H1 (cell line): ENCODE measurements at regions not wholly inside any gene's neighbourhood (a gene's known extent, or its start where the extent isn't known, plus 50 kb on each side); places are given as distances from the start of the nearest gene placed in this dataset.

Experiments
- BCL11A ChIP-seq, 2 experiments: IDR thresholded peaks; one replicate each; pipeline ENCODE4 v1.6.1; 2011; ENCODE audit warnings: low read depth in 2 of 2, low read length in 2 of 2, mild to moderate bottlenecking in 2 of 2
- CBX5 ChIP-seq: fragments of 300-800, 300-1000 bp; sonication (generic); IDR thresholded peaks from 2 replicates; pipeline ENCODE4 v1.7.1; 2016; ENCODE audit warnings: antibody characterized with exemption, low read length, low read depth
- CREB1 ChIP-seq: IDR thresholded peaks from 2 replicates; pipeline ENCODE4 v1.6.1; 2012; ENCODE audit warnings: inconsistent platforms
- EZH2 ChIP-seq: fragments of 200-600 bp; sonication (generic); IDR thresholded peaks from 2 replicates; pipeline ENCODE4 v1.7.1; 2012; ENCODE audit warnings: low read depth, mild to moderate bottlenecking, moderate library complexity, low read length, inconsistent platforms; ENCODE audit not compliant: severe bottlenecking
- GABPA ChIP-seq: IDR thresholded peaks from 2 replicates; pipeline ENCODE4 v1.6.1; 2011; ENCODE audit warnings: mild to moderate bottlenecking, low read length, moderate library complexity, borderline replicate concordance; ENCODE audit not compliant: insufficient read depth
- HDAC6 ChIP-seq: IDR thresholded peaks from one replicate; pipeline ENCODE4 v1.7.1; 2012; ENCODE audit warnings: low read depth, mild to moderate bottlenecking, inconsistent platforms, low read length, moderate library complexity
- JUN ChIP-seq: IDR thresholded peaks from 2 replicates; pipeline ENCODE4 v1.6.1; 2011; ENCODE audit warnings: low read depth, mild to moderate bottlenecking, improper control_type of control experiment, low read length
- POLR2AphosphoS5 ChIP-seq: IDR thresholded peaks from 2 replicates; pipeline ENCODE4 v1.6.1; 2011; ENCODE audit warnings: low read depth, low read length
- POU5F1 ChIP-seq: IDR thresholded peaks from 2 replicates; pipeline ENCODE4 v1.6.1; 2011; ENCODE audit warnings: low read depth, mild to moderate bottlenecking, low read length, moderate library complexity
- TAF1 ChIP-seq: IDR thresholded peaks from 2 replicates; pipeline ENCODE4 v1.6.1; 2011; ENCODE audit warnings: mild to moderate bottlenecking, low read depth, low read length
- TF ChIP-seq, protein P1 (sequence below), 3 experiments: IDR thresholded peaks; 1 replicate in 2 of 3; 2 replicates in 1 of 3; pipeline versions ENCODE4 v1.5.1 to v1.6.1; 2011; ENCODE audit warnings: low read length in 3 of 3, mild to moderate bottlenecking in 3 of 3, inconsistent platforms in 2 of 3, low read depth in 1 of 3, moderate library complexity in 1 of 3; ENCODE audit not compliant: insufficient read depth in 1 of 3; ENCODE audit errors: control extremely low read depth in 1 of 3
- TF ChIP-seq, protein P2 (sequence below): IDR thresholded peaks from 2 replicates; pipeline ENCODE4 v1.6.1; 2012; ENCODE audit warnings: low read length, inconsistent platforms

DNA sequence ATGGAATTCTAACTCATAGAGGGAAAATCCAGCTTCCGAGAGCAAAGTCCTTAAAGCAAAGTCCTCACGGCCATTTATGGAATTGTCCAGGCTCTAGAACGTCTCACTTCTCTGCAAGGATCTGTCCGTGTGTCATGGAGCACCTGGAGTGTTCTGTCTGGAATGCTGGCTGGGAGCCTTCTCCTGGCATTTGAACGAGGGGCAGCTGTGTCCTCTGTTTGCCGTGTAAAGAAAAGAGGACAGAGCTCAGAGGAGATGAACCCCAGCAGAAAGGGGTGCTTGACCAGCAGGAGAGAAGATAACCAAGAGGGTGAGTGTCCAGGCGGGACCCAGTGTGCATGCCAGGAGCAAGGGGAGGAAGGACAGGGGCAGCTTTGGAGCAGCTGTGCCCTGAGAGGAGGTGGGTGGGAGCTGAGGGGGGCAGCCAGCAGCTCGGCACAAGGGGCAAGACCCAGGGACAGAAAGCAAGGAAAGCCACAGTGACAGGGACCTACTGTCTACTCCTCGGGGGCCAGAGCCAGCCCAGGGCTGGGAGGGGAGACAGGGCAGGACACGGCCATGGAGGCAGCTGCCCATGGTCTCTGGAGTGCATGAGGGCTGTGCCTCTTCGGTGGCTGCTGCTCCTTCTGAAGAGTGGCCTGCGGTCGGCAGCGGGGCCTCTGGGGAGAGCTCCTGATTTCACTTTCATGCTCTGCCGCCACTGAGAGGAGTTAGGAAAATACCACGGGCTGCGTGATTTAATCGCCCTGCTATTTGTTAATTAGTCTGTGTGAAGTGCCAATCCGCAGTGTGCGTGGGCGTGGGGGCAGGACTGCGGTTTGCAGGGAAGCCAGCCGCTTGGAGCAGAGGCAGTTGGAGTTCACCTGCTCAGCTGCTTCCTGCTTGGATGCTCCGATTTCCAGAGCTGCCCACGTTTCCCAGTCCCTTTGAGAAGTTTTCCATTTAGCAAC, 149.3 kb upstream of the SHH start:
- TF ChIP-seq POLR2AphosphoS5 (no peak), EZH2 (no peak), GABPA (no peak), CBX5 (no peak), BCL11A (IDR thresholded peaks at IDR 0.05; ENCODE audit: low read depth in 2 of 2, low read length in 2 of 2) (no peak), HDAC6 (no peak), CREB1 (no peak), JUN (no peak), POU5F1 (no peak), TAF1 (no peak)
- TF ChIP-seq, protein P1, sequence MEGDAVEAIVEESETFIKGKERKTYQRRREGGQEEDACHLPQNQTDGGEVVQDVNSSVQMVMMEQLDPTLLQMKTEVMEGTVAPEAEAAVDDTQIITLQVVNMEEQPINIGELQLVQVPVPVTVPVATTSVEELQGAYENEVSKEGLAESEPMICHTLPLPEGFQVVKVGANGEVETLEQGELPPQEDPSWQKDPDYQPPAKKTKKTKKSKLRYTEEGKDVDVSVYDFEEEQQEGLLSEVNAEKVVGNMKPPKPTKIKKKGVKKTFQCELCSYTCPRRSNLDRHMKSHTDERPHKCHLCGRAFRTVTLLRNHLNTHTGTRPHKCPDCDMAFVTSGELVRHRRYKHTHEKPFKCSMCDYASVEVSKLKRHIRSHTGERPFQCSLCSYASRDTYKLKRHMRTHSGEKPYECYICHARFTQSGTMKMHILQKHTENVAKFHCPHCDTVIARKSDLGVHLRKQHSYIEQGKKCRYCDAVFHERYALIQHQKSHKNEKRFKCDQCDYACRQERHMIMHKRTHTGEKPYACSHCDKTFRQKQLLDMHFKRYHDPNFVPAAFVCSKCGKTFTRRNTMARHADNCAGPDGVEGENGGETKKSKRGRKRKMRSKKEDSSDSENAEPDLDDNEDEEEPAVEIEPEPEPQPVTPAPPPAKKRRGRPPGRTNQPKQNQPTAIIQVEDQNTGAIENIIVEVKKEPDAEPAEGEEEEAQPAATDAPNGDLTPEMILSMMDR (IDR thresholded peaks at IDR 0.05; ENCODE audit: control extremely low read depth in 1 of 3, insufficient read depth in 1 of 3, low read depth in 1 of 3, low read length in 3 of 3) = no peak
- TF ChIP-seq, protein P2, sequence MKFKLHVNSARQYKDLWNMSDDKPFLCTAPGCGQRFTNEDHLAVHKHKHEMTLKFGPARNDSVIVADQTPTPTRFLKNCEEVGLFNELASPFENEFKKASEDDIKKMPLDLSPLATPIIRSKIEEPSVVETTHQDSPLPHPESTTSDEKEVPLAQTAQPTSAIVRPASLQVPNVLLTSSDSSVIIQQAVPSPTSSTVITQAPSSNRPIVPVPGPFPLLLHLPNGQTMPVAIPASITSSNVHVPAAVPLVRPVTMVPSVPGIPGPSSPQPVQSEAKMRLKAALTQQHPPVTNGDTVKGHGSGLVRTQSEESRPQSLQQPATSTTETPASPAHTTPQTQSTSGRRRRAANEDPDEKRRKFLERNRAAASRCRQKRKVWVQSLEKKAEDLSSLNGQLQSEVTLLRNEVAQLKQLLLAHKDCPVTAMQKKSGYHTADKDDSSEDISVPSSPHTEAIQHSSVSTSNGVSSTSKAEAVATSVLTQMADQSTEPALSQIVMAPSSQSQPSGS = no peak
